Loucy (cell line): ENCODE measurements at regions not wholly inside any gene's neighbourhood (a gene's known extent, or its start where the extent isn't known, plus 50 kb on each side); places are given as distances from the start of the nearest gene placed in this dataset.

Source experiments
- H2AFZ ChIP-seq: fragments of 200-600 bp; sonication (generic); 2 replicates; pipeline ENCODE4 v1.6.0; 2016; ENCODE audit warnings: antibody characterized with exemption, mild to moderate bottlenecking, low read length, moderate library complexity
- H3F3A ChIP-seq: fragments of 200-600 bp; 2 replicates; pipeline ENCODE4 v1.6.0; 2016; ENCODE audit warnings: antibody characterized with exemption, low read depth, mild to moderate bottlenecking
- H3K27me3 ChIP-seq: fragments of 200-600 bp; sonication (generic); 2 replicates; pipeline ENCODE4 v1.6.1; 2014; ENCODE audit warnings: low read length, mild to moderate bottlenecking; ENCODE audit not compliant: insufficient read depth, poor library complexity, severe bottlenecking
- H3K36me3 ChIP-seq: fragments of 200-600 bp; sonication (generic); 2 replicates; pipeline ENCODE4 v1.6.1; 2016; ENCODE audit warnings: low read length; ENCODE audit not compliant: insufficient read depth
- H3K4me1 ChIP-seq: fragments of 200-600 bp; sonication (generic); 2 replicates; pipeline ENCODE4 v1.5.1; 2014; ENCODE audit warnings: low read length, mild to moderate bottlenecking; ENCODE audit not compliant: insufficient read depth, poor library complexity, severe bottlenecking
- H3K4me2 ChIP-seq: fragments of 200-600 bp; sonication (generic); 2 replicates; pipeline ENCODE4 v1.6.0; 2014; ENCODE audit warnings: antibody characterized with exemption, low read length, low read depth, mild to moderate bottlenecking; ENCODE audit not compliant: poor library complexity, severe bottlenecking
- H3K4me3 ChIP-seq: fragments of 200-600 bp; sonication (generic); 2 replicates; pipeline ENCODE4 v1.5.1; 2014; ENCODE audit warnings: low read length, mild to moderate bottlenecking, mixed read lengths; ENCODE audit not compliant: poor library complexity, severe bottlenecking
- H3K79me2 ChIP-seq: fragments of 200-600 bp; sonication (generic); 2 replicates; pipeline ENCODE4 v1.6.1; 2014; ENCODE audit warnings: low read length; ENCODE audit not compliant: insufficient read depth
- H3K9ac ChIP-seq: fragments of 200-600 bp; sonication (generic); 2 replicates; pipeline ENCODE4 v1.6.0; 2014; ENCODE audit warnings: mild to moderate bottlenecking, low read depth, low read length, moderate library complexity; ENCODE audit not compliant: poor library complexity, severe bottlenecking
- H3K9me2 ChIP-seq: fragments of 200-600 bp; sonication (generic); replicated peaks from 2 replicates; pipeline ENCODE4 v1.6.1; 2016; ENCODE audit warnings: low read depth, low read length, mixed read lengths
- H3K9me3 ChIP-seq: fragments of 200-600 bp; sonication (generic); 2 replicates; pipeline ENCODE4 v1.6.1; 2014; ENCODE audit warnings: mild to moderate bottlenecking, antibody characterized with exemption, low read length, low read depth; ENCODE audit not compliant: insufficient read depth
- H4K20me1 ChIP-seq: fragments of 200-600 bp; sonication (generic); 2 replicates; pipeline ENCODE4 v1.6.0; 2014; ENCODE audit warnings: antibody characterized with exemption, low read length, mild to moderate bottlenecking; ENCODE audit not compliant: insufficient read depth, poor library complexity, severe bottlenecking
- EZH2phosphoT487 ChIP-seq: fragments of 200-600 bp; IDR thresholded peaks from 2 replicates; pipeline ENCODE4 v1.6.1; 2018; ENCODE audit warnings: antibody characterized with exemption, mild to moderate bottlenecking, moderate library complexity, borderline replicate concordance
- TF ChIP-seq, protein P1 (sequence below): fragments of 200-600 bp; sonication (generic); conservative IDR thresholded peaks from 2 replicates; pipeline ENCODE4 v1.5.1; 2014; ENCODE audit warnings: mild to moderate bottlenecking, antibody characterized with exemption, low read length

DNA sequence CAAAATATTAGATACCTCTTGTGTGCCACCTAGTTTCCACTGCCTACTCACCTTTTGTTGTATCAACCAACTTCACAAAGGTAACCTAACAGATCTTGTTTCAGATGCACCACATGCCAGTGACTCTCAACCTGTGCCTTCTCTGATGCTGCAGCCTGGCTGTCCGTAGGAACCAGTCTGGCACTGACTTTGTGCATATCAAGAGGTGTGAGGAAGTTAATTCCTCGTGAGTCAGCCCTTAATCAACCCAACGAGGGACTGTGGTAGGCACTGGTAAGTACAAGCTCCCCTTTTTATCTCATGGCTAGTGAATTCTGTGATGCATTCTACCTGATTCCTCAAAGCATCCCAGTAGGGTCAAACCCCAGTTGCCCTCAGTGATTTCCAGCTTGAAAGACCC, 215.4 kb upstream of the CTNND2 start:
- no peaks in the 10 kb centered on the region for H3K36me3 ChIP-seq
- H3K4me2 ChIP-seq = no peak overlapping the region
- no peaks in the 10 kb centered on the region for H3K4me1 ChIP-seq
- H3K79me2 ChIP-seq = no peaks in the 10 kb centered on the region
- no peak overlapping the region for H3K9ac ChIP-seq
- H2AFZ ChIP-seq = no peak overlapping the region
- no peaks in the 10 kb centered on the region for H3K9me2 ChIP-seq
- no peaks in the 10 kb centered on the region for H3K27me3 ChIP-seq
- no peaks in the 10 kb centered on the region for H3F3A ChIP-seq
- TF ChIP-seq, protein P1, sequence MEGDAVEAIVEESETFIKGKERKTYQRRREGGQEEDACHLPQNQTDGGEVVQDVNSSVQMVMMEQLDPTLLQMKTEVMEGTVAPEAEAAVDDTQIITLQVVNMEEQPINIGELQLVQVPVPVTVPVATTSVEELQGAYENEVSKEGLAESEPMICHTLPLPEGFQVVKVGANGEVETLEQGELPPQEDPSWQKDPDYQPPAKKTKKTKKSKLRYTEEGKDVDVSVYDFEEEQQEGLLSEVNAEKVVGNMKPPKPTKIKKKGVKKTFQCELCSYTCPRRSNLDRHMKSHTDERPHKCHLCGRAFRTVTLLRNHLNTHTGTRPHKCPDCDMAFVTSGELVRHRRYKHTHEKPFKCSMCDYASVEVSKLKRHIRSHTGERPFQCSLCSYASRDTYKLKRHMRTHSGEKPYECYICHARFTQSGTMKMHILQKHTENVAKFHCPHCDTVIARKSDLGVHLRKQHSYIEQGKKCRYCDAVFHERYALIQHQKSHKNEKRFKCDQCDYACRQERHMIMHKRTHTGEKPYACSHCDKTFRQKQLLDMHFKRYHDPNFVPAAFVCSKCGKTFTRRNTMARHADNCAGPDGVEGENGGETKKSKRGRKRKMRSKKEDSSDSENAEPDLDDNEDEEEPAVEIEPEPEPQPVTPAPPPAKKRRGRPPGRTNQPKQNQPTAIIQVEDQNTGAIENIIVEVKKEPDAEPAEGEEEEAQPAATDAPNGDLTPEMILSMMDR = no peak
- TF ChIP-seq EZH2phosphoT487 = no peak
- no peaks in the 10 kb centered on the region for H4K20me1 ChIP-seq
- no peak overlapping the region for H3K4me3 ChIP-seq
- no peaks in the 10 kb centered on the region for H3K9me3 ChIP-seq

DNA sequence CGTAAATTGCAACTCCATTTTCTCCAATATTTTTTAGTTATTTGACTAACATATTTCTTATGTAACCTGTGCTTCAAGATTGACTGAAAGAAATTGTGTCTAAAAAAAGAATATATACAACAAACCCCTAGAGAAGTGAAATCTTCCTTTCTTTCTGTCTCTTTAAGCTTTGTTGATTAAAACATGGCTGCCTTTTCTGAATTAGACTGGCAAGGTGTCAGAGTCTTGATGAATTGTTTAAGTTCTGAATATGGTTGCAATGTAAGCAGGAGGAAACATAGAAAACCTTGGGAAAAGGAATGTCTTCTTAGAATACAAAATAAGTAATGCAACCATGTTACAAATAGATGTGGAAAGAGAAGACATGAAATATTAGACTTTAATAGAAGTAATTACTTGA, 209.8 kb upstream of the CTNND2 start:
- Histone ChIP-seq H3K36me3 (no peaks in the 10 kb centered on the region), H3K4me2 (no peak overlapping the region), H3K4me1 (no peaks in the 10 kb centered on the region), H3F3A (no peaks in the 10 kb centered on the region), H2AFZ (no peak overlapping the region), H3K79me2 (no peaks in the 10 kb centered on the region), H3K9me3 (no peaks in the 10 kb centered on the region), H3K9me2 (no peaks in the 10 kb centered on the region), H4K20me1 (no peaks in the 10 kb centered on the region), H3K9ac (no peak overlapping the region), H3K4me3 (no peak overlapping the region), H3K27me3 (no peaks in the 10 kb centered on the region)
- no peak for TF ChIP-seq EZH2phosphoT487
- TF ChIP-seq, protein P1 = no peak

DNA sequence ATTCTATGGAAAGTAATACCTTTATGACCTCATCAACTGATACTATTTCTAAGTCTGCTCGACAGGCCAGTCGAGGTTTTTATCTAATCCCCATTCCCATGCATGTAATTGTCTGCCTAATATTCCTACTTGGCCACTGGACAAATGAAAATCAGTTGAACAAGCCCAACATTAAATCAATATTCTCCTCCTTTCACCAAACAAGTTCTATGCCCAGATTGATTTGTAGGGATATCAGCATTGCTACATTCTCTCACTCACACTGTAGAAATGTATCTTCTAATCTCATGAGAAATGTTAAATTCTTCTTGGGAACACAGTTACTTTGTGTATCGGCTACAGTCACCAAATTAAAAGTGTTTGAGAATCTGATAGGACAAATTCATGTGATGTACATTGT, 208.8 kb upstream of the CTNND2 start:
- Histone ChIP-seq H3K9me2 (no peaks in the 10 kb centered on the region), H4K20me1 (no peaks in the 10 kb centered on the region), H2AFZ (no peak overlapping the region), H3K9ac (no peak overlapping the region), H3K9me3 (no peaks in the 10 kb centered on the region), H3K4me2 (no peak overlapping the region), H3K4me3 (no peak overlapping the region), H3K79me2 (no peaks in the 10 kb centered on the region), H3K4me1 (no peaks in the 10 kb centered on the region), H3F3A (no peaks in the 10 kb centered on the region), H3K27me3 (no peaks in the 10 kb centered on the region), H3K36me3 (no peaks in the 10 kb centered on the region)
- TF ChIP-seq EZH2phosphoT487 = no peak
- TF ChIP-seq, protein P1 = no peak
